Bronchial epithelial cell (primary cell): ENCODE measurements at regions not wholly inside any gene's neighbourhood (a gene's known extent, or its start where the extent isn't known, plus 50 kb on each side); places are given as distances from the start of the nearest gene placed in this dataset.

ENCODE experiments used
- DNase-seq: peaks from one replicate; pipeline ENCODE4 v3.0.0-alpha.2; 2010; ENCODE audit warnings: low read depth
- FAIRE-seq: peaks from 2 replicates; lab custom pipeline; 2011; peaks lifted over from hg19 to GRCh38; lab: Jason Lieb, UNC
- H3K27me3 ChIP-seq: 2 replicates; pipeline ENCODE4 v1.5.1; 2011; ENCODE audit warnings: low read length; ENCODE audit not compliant: control insufficient read depth, insufficient read depth
- H3K36me3 ChIP-seq: 2 replicates; pipeline ENCODE4 v1.5.1; 2011; ENCODE audit warnings: low read length; ENCODE audit not compliant: control insufficient read depth, insufficient read depth
- H3K4me3 ChIP-seq: 2 replicates; pipeline ENCODE4 v1.5.1; 2011; ENCODE audit warnings: mild to moderate bottlenecking, low read depth, low read length, control low read depth
- CTCF ChIP-seq: IDR thresholded peaks from 2 replicates; pipeline ENCODE4 v1.5.1; 2011; ENCODE audit warnings: mild to moderate bottlenecking, moderate library complexity, low read length, control low read depth, inconsistent platforms; ENCODE audit not compliant: insufficient read depth, severe bottlenecking

GRCh38 chr9:80222466-80223169 is 650.9 kb downstream of the TLE4 start:
- peak; percentile 76 for FAIRE-seq
- no peak for DNase-seq
- Histone ChIP-seq H3K4me3 (no peak overlapping the region), H3K36me3 (no peaks in the 10 kb centered on the region), H3K27me3 (no peaks in the 10 kb centered on the region)
- no peak for TF ChIP-seq CTCF

GRCh38 chr9:80218328-80218727 is 646.6 kb downstream of the TLE4 start:
- FAIRE-seq (no peak), DNase-seq (no peak)
- Histone ChIP-seq H3K4me3 (no peak overlapping the region), H3K36me3 (no peaks in the 10 kb centered on the region), H3K27me3 (no peaks in the 10 kb centered on the region)
- no peak for TF ChIP-seq CTCF

GRCh38 chr9:80213613-80214012 is 641.8 kb downstream of the TLE4 start:
- H3K36me3 ChIP-seq, result no peaks in the 10 kb centered on the region

GRCh38 chr9:80208696-80209095 is 636.9 kb downstream of the TLE4 start:
- Histone ChIP-seq H3K4me3 (no peak overlapping the region), H3K27me3 (no peaks in the 10 kb centered on the region), H3K36me3 (no peaks in the 10 kb centered on the region)
- DNase-seq, result no peak
- TF ChIP-seq CTCF, result no peak
- FAIRE-seq, result no peak

More at GRCh38 chr9:80213613-80214012, 641.8 kb downstream of the TLE4 start:
- DNase-seq (no peak), FAIRE-seq (no peak)
- Histone ChIP-seq H3K4me3 (no peak overlapping the region), H3K27me3 (no peaks in the 10 kb centered on the region)
- no peak for TF ChIP-seq CTCF

GRCh38 chr9:80204054-80204453 is 632.3 kb downstream of the TLE4 start:
- no peaks in the 10 kb centered on the region for H3K36me3 ChIP-seq
- no peak overlapping the region for H3K4me3 ChIP-seq
- DNase-seq (peak; percentile 49), FAIRE-seq (no peak)
- no peak for TF ChIP-seq CTCF
- no peaks in the 10 kb centered on the region for H3K27me3 ChIP-seq

- Histone ChIP-seq H3K4me3 (no peak overlapping the region), H3K27me3 (no peaks in the 10 kb centered on the region), H3K36me3 (no peaks in the 10 kb centered on the region)
- TF ChIP-seq CTCF, result no peak
- FAIRE-seq, result no peak
- DNase-seq, result peak; percentile 4
Measured at GRCh38 chr9:80197661-80198060, 625.9 kb downstream of the TLE4 start.
